Small intestine (tissue), 7 donors: ENCODE measurements at regions not wholly inside any gene's neighbourhood (a gene's known extent, or its start where the extent isn't known, plus 50 kb on each side); places are given as distances from the start of the nearest gene placed in this dataset.

Experiments used
- DNase-seq, 2 donors: peaks; one replicate each; pipeline versions ENCODE4 v3.0.0 to v3.0.0-alpha.2; 2013
- FAIRE-seq: peaks from 2 replicates; lab custom pipeline; 2012; peaks lifted over from hg19 to GRCh38; lab: Jason Lieb, UNC
- H3K27ac ChIP-seq, 3 donors: one replicate each; pipeline ENCODE4 v1.5.1; 2013; ENCODE audit warnings: low read length in 2 of 3, mild to moderate bottlenecking in 2 of 3, control low read depth in 1 of 3, inconsistent platforms in 1 of 3, low read depth in 1 of 3, moderate library complexity in 1 of 3
- H3K27me3 ChIP-seq, 3 donors: one replicate each; pipeline ENCODE4 v1.6.1; 2013; ENCODE audit warnings: low read length in 3 of 3, inconsistent platforms in 1 of 3; ENCODE audit not compliant: control insufficient read depth in 3 of 3, insufficient read depth in 3 of 3
- H3K36me3 ChIP-seq, 3 donors: one replicate each; pipeline ENCODE4 v1.6.1; 2013; ENCODE audit warnings: low read length in 3 of 3, inconsistent platforms in 1 of 3, low read depth in 1 of 3, mild to moderate bottlenecking in 1 of 3, moderate library complexity in 1 of 3; ENCODE audit not compliant: control insufficient read depth in 3 of 3, insufficient read depth in 2 of 3
- H3K4me1 ChIP-seq, 3 donors: one replicate each; pipeline ENCODE4 v1.6.1; 2013; ENCODE audit warnings: low read length in 2 of 3, inconsistent platforms in 1 of 3, low read depth in 1 of 3, mild to moderate bottlenecking in 1 of 3, moderate library complexity in 1 of 3; ENCODE audit not compliant: control insufficient read depth in 3 of 3, insufficient read depth in 2 of 3
- H3K4me3 ChIP-seq, 3 donors: one replicate each; pipeline ENCODE4 v1.5.1; 2013; ENCODE audit warnings: low read length in 3 of 3, control low read depth in 1 of 3, inconsistent platforms in 1 of 3, low read depth in 1 of 3, mild to moderate bottlenecking in 1 of 3, moderate library complexity in 1 of 3
- H3K9me3 ChIP-seq, 2 donors: one replicate each; pipeline ENCODE4 v1.6.1; 2013; ENCODE audit warnings: low read depth in 1 of 2, low read length in 1 of 2; ENCODE audit not compliant: control insufficient read depth in 2 of 2, insufficient read depth in 1 of 2
- WGBS, 3 donors: extraction: QIAGEN DNeasy Blood & Tissue Kit; methylation state at CpG; one replicate each; pipeline ENCODE4 v1.1.7; 2013; 5-methylcytosine and 5-hydroxymethylcytosine counted together
- donor health status: healthy with polysubstance abuse.
- donor health status: control.
- donor health status: control.
- donor health status: Bipolar disorder and iron deficiency.
- donor health status: healthy.

DNA sequence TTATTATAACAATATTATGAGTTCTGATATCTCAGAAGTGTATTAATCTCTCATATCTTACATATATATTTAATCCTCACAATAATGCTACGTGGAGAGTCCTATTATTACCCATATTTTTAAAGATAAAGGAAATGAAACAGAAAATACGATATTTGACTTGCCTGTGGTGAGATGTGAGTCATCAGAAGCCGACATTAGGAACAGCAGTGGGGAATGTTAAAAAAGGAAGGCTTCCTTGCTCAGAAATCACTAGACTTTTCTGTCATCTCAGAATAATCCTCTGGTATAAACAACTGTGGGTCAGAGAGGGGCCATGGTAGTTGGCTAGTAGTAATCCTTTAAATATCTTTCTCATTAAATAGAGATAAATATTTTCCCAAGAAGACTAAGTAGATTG is 402.3 kb upstream of the PCDH15 start:
- DNase-seq (no peak), FAIRE-seq (no peak)
- Histone ChIP-seq H3K4me3 (no peak overlapping the region), H3K4me1 (no peaks in the 10 kb centered on the region), H3K27me3 (no peaks in the 10 kb centered on the region), H3K27ac (no peak overlapping the region), H3K36me3 (no peaks in the 10 kb centered on the region), H3K9me3 (no peaks in the 10 kb centered on the region)
- WGBS, 3 donors: 37 to 55% (median 40%) methylated on average over 3 of the region's 3 CpGs

DNA sequence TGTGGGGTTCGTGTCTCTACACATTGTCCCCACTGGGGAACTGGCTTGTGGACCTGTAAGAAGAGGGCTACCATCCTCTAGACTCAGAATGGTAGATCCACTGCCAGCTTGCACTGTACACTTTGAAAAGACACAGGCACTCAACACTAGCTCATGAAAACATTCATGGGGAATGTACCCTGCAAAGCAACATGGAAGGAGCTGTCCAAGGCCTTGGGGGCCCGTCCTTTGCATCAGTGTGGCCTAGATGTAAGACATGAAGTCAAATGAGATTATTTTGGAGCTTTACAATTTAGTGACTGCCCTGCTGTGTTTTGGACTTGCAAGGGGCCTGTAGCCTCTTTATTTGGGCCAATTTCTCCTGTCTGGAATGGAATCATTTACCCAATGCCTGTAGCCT is 399.0 kb upstream of the PCDH15 start:
- DNase-seq (no peak), FAIRE-seq (no peak)
- Histone ChIP-seq H3K9me3 (no peaks in the 10 kb centered on the region), H3K4me1 (no peaks in the 10 kb centered on the region), H3K27ac (no peak overlapping the region), H3K4me3 (no peak overlapping the region), H3K36me3 (no peaks in the 10 kb centered on the region), H3K27me3 (no peaks in the 10 kb centered on the region)
- 49 to 64% (median 63%) methylated on average over 2 of the region's 2 CpGs for whole genome bisulfite sequencing, 3 donors

DNA sequence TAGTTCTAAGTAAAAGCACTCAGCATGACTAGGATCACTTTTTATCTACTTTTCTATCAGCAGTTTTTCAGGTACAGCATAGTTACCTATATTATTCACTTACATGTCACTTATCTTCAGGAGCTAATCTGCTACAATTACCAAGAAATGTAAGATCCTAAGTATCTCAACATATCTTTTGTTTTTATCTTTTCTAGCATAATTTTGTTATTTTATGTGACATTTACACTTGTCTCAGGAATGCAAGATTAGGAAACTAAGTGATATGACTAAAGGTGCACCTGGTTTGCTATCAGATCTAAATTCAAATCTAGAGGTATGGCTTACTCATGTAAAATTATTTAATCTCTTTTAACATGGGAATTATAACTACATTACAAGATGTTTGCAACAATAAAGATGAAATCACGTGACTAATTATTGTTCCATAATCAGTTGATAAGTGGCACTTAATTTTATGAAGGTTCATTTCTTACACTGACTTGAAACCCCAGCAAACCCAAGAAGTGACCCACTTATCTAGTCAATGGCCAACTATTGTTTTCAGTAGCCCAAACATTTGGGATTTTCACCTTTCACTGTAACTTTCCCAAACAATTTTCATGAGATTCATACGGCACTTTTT is 390.3 kb upstream of the PCDH15 start:
- DNase-seq: no peak
- FAIRE-seq: no peak
- Histone ChIP-seq H3K4me1 (no peaks in the 10 kb centered on the region), H3K36me3 (no peaks in the 10 kb centered on the region), H3K9me3 (no peaks in the 10 kb centered on the region), H3K27ac (no peak overlapping the region), H3K27me3 (no peaks in the 10 kb centered on the region), H3K4me3 (no peak overlapping the region)
- WGBS, 3 donors: 17 to 57% (median 20%) methylated on average over 2 of the region's 2 CpGs

DNA sequence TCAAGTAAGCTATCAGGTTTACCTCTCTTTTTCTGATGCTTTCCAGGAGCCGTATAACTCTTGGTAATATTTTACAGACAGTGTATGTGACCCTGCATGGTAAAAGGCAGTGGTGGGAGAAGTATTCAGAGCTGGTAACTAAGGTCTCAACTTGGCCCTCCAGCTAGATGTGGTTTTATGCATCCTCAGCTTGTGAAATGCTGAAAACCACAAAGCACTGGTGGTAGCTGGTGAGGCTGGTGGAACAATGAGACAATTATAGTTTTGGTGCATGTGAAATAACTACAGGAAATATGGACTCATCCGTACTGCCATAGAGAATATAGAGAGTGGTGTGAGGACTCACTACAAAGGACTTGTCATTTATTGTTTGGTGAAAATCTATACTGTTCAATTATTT is 383.0 kb upstream of the PCDH15 start:
- H3K4me1 ChIP-seq: no peaks in the 10 kb centered on the region
- DNase-seq (no peak), FAIRE-seq (no peak)
- H3K4me3 ChIP-seq: no peak overlapping the region
- WGBS, 3 donors: 45 to 58% (median 56%) methylated on average over 2 of the region's 2 CpGs
- H3K27me3 ChIP-seq: no peaks in the 10 kb centered on the region
- H3K27ac ChIP-seq: no peak overlapping the region
- no peaks in the 10 kb centered on the region for H3K9me3 ChIP-seq
- H3K36me3 ChIP-seq: no peaks in the 10 kb centered on the region

DNA sequence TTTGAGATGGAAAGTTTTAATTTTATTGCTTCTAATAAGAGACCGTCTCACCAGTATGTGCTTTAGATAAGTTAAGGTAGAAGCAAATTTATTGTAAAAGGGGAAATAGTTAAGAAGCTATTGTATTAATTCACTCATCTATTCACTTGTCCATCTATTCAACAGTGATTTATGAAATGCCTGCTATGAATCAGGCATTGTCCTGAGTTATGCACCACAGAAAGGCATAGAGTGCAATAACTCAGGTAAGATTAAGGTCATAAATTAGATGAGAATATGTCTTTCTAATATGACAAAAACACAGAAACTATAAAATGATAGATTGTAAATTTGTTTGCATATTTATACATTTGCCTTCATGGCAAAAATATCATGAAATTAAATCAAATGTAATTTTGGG is 379.3 kb upstream of the PCDH15 start:
- DNase-seq (no peak), FAIRE-seq (no peak)
- H3K4me1 ChIP-seq: no peaks in the 10 kb centered on the region
- no peak overlapping the region for H3K4me3 ChIP-seq
- WGBS, 3 donors: 84 to 92% (median 86%) methylated on average over 1 of the region's 1 CpG
- H3K27ac ChIP-seq: no peak overlapping the region
- H3K9me3 ChIP-seq: no peaks in the 10 kb centered on the region
- no peaks in the 10 kb centered on the region for H3K27me3 ChIP-seq
- no peaks in the 10 kb centered on the region for H3K36me3 ChIP-seq

DNA sequence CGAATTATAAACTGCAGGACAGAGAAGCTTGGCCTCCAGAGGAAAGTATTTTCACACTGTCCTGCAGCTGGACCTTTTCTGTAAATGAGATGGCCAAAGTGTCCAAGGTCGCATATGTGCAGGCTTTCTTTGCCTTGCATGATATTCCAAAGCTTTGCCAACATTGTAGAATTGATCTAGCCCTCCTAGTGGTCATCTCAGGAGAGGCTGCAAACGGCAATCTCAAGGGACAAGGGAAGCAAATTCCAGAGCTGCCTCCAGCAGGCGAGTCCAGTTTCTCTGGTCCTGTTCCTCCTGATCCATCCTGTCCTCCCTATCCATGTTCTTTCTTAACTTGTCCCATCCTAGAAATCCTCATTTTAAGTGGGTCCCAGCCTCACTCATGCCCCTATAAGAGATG is 373.4 kb upstream of the PCDH15 start:
- no peaks in the 10 kb centered on the region for H3K4me1 ChIP-seq
- no peak for DNase-seq

DNA sequence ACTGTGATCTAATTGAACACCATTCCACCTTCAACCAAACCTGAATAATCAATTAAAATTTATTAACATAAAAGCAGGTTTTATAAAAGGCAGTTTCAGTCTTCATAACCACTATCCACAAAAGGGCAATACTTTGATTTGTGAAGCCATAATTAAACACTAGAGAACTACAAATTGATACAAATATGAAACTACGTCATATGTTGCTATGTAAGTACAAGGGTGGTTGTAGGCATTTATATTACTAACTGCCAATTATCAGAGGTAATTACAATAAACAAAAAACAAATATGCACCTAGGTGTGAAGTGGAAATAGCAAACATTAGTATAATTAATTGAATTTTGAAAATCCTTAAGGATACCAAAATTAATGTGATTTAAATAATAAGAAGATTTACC is 368.5 kb upstream of the PCDH15 start:
- FAIRE-seq (no peak), DNase-seq (no peak)
- H3K9me3 ChIP-seq: no peaks in the 10 kb centered on the region
- H3K4me3 ChIP-seq: no peak overlapping the region
- no peaks in the 10 kb centered on the region for H3K36me3 ChIP-seq
- H3K27ac ChIP-seq: no peak overlapping the region
- no peaks in the 10 kb centered on the region for H3K4me1 ChIP-seq
- WGBS, 3 donors: 85 to 95% (median 90%) methylated on average over 1 of the region's 1 CpG
- no peaks in the 10 kb centered on the region for H3K27me3 ChIP-seq

More for the DNA sequence above, 373.4 kb upstream of the PCDH15 start:
- H3K27ac ChIP-seq: no peak overlapping the region
- H3K9me3 ChIP-seq: no peaks in the 10 kb centered on the region
- H3K36me3 ChIP-seq: no peaks in the 10 kb centered on the region
- no peak for FAIRE-seq
- H3K27me3 ChIP-seq: no peaks in the 10 kb centered on the region
- no peak overlapping the region for H3K4me3 ChIP-seq
- WGBS, 3 donors: 53 to 64% (median 55%) methylated on average over 4 of the region's 4 CpGs

DNA sequence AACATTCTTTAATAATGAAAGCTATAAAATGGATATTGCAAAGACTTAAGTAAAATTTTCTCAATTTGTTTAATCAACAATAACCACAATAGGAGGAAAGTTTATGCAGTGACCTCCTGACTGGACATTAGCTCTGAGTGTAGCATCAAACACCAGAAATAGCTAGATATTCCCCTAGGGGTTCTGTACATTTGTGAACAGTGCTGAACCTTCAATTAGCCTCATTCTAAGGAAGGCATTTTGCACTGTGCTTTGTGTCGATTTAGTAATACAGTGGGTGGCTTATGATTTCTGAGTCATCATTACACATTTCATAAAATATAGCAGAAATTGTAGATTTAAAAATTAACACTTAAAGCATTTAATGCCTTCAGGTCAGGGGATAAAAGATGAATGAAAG is 367.3 kb upstream of the PCDH15 start:
- Histone ChIP-seq H3K36me3 (no peaks in the 10 kb centered on the region), H3K4me3 (no peak overlapping the region), H3K9me3 (no peaks in the 10 kb centered on the region), H3K27ac (no peak overlapping the region), H3K27me3 (no peaks in the 10 kb centered on the region), H3K4me1 (no peaks in the 10 kb centered on the region)
- DNase-seq (no peak), FAIRE-seq (no peak)
- WGBS, 3 donors: 77 to 87% (median 83%) methylated on average over 1 of the region's 1 CpG

DNA sequence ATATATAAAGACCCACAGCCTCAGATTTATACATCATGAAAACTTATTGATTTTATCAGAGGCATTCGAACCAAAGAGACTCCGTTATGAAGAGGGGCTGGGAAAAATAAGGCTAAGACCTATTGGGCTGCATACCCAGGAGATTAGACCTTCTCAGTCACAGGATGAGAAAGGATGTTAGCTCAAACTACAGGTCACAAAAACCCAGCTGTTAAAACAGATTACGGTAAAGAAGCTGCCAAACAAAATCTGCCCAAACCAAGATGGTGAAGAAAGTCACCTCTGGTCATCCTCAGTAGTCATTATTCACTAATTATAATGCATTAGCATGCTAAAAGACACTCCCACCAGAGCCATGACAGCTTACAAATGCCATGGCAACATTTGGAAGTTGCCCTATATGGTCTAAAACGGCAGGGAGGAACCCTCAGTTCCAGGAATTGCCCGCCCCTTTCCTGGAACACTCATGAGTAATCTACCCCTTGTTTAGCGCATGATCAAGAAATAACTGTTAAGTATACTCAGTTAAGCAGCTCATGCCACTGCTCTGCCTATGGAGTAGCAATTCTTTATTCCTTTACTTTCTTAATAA is 362.5 kb upstream of the PCDH15 start:
- DNase-seq: no peak
- WGBS, 3 donors: 75 to 84% (median 82%) methylated on average over 6 of the region's 6 CpGs
- no peaks in the 10 kb centered on the region for H3K27me3 ChIP-seq
- H3K9me3 ChIP-seq: no peaks in the 10 kb centered on the region
- no peaks in the 10 kb centered on the region for H3K4me1 ChIP-seq
- no peaks in the 10 kb centered on the region for H3K36me3 ChIP-seq
- no peak for FAIRE-seq
- no peak overlapping the region for H3K4me3 ChIP-seq
- no peak overlapping the region for H3K27ac ChIP-seq
